GDM1 (cell line): ENCODE measurements at regions not wholly inside any gene's neighbourhood (a gene's known extent, or its start where the extent isn't known, plus 50 kb on each side); places are given as distances from the start of the nearest gene placed in this dataset.
"Not testable (repeated sequence)": the region's sequence is repeated elsewhere in the genome, so short reads cannot be mapped to it uniquely, and the experiment has no call there.

ENCODE experiments used
- DNase-seq: peaks from one replicate; lab custom pipeline; 2025; lab: John Stamatoyannopoulos, UW

GRCh38 chr19:28631961-28632360, 581.0 kb downstream of the UQCRFS1 start:
- DNase-seq: no peak

- DNase-seq: no peak
Measured at GRCh38 chr19:28627669-28628068, 585.3 kb downstream of the UQCRFS1 start.

GRCh38 chr19:28626407-28626806, 586.5 kb downstream of the UQCRFS1 start:
- DNase-seq: not testable (repeated sequence)

GRCh38 chr19:28619816-28620429, 593.0 kb downstream of the UQCRFS1 start:
- no peak for DNase-seq

- DNase-seq: no peak
Measured at GRCh38 chr19:28618504-28618903, 594.4 kb downstream of the UQCRFS1 start.

GRCh38 chr19:28615966-28616365, 597.0 kb downstream of the UQCRFS1 start:
- DNase-seq: no peak

- no peak for DNase-seq
Measured at GRCh38 chr19:28615546-28615916, 597.4 kb downstream of the UQCRFS1 start.

GRCh38 chr19:28614634-28615545, 598.1 kb downstream of the UQCRFS1 start:
- DNase-seq: no peak

- DNase-seq: no peak
Measured at GRCh38 chr19:28612275-28612769, 600.6 kb downstream of the UQCRFS1 start.

- not testable (repeated sequence) for DNase-seq
Measured at GRCh38 chr19:28611227-28611914, 601.6 kb downstream of the UQCRFS1 start.

- DNase-seq: no peak
Measured at GRCh38 chr19:28610731-28611130, 602.2 kb downstream of the UQCRFS1 start.

GRCh38 chr19:28609944-28610343, 603.0 kb downstream of the UQCRFS1 start:
- no peak for DNase-seq

- no peak for DNase-seq
Measured at GRCh38 chr19:28609091-28609755, 603.7 kb downstream of the UQCRFS1 start.

GRCh38 chr19:28608292-28608691, 604.7 kb downstream of the UQCRFS1 start:
- DNase-seq: no peak

GRCh38 chr19:28607066-28607583, 605.8 kb downstream of the UQCRFS1 start:
- DNase-seq: no peak

GRCh38 chr19:28606269-28607032, 606.5 kb downstream of the UQCRFS1 start:
- DNase-seq: no peak

- DNase-seq: no peak
Measured at GRCh38 chr19:28605501-28606268, 607.3 kb downstream of the UQCRFS1 start.

- no peak for DNase-seq
Measured at GRCh38 chr19:28603453-28603852, 609.5 kb downstream of the UQCRFS1 start.

- no peak for DNase-seq
Measured at GRCh38 chr19:28602675-28603298, 610.2 kb downstream of the UQCRFS1 start.
